Stimulated activated CD8-positive, alpha-beta memory T cell treated with anti-CD3 and anti-CD28 coated beads, Interleukin-12 subunit alpha, Interleukin-12 subunit beta, amount 100 ng/mL, for 1 hour (primary cell): ENCODE measurements at regions not wholly inside any gene's neighbourhood (a gene's known extent, or its start where the extent isn't known, plus 50 kb on each side); places are given as distances from the start of the nearest gene placed in this dataset.

Experiments used
- DNase-seq: peaks from one replicate; pipeline ENCODE4 v3.0.0-alpha.2; 2020; ENCODE audit warnings: low read depth

DNA sequence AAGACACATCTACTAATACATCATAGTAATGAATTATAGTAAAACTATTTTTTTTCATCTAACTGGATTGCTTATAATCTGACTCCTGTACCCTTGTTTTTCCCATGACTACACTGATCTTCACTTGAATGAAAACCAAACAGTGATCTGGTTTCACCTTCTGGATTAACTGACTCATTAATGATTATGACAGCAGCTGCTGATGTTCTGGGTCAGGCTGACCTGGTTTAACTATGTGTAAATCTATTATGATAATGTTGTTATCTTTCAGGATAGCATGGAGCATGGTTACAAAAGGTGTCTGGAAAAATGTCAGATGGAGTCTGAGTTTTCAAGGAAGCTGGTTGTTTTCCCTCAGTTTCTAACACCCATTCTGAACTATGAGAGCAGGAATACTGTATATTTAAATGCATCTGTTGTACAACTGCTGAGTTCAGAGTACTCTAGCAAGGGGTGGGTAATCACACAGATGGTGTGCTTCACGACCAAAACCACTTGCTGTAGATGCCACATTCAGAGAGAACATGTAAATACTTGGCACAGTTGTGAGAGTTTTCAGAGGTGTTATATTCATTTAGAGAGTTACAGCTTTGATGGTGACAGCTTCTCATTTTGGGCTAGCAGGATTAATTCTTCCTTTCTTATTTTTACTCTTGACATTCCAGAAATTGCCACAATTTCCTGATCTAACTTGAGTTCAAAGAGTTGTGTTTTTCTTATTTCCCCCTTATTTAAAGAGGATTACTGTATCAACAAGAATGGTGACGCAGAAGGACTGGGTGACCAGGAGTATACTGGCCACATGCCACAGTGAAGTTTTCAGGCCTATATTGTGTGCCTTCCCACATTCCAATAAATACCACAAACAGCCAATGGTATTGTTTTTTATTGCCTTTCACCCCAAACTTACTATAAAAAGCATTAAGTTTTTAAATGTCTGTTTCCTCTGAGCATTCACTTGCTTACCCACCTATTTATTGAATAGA, 249.7 kb upstream of the TET2 start:
- no peak for DNase-seq

DNA sequence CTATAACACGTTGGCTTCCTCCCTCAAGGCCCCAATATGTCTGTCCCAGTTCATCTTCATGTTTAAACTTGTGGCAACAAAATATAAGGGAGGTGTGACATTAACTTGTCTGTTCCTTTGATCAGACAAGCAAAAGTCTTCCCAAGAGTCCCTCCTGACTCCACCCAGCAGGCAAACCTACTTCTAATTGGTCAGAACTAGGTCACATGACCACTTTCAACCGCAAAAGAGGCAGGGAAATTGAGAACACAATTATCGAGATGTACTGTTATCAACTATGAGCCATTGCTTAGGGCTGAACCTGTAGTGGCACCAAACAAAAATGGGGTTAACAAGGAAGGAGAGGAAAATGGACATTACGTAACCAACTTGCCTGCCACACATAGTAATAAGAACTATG, 246.8 kb upstream of the TET2 start:
- no peak for DNase-seq

GRCh38 chr4:104901438-104901837, 245.2 kb upstream of the TET2 start:
- DNase-seq: no peak

GRCh38 chr4:104901961-104902605, 244.6 kb upstream of the TET2 start:
- DNase-seq: no peak

DNA sequence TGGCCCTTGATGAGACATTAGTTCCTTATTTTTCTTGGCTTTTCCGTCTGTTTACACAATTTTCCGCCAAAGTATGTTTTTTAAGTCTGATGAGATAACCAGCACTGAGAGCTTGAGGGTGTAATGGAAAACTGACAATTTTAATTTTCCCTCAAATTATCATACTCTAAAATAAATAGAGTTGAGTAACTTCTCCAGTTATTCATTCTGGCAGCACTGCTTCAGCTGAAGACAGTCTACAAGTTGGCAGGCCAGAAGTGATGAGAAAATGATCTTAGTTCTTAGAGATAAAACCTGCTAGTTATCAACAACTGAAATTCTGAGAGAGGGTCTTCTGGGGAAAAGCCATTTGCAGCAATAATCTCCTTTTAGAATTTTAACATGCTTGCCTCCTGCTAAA, 241.6 kb upstream of the TET2 start:
- no peak for DNase-seq

DNA sequence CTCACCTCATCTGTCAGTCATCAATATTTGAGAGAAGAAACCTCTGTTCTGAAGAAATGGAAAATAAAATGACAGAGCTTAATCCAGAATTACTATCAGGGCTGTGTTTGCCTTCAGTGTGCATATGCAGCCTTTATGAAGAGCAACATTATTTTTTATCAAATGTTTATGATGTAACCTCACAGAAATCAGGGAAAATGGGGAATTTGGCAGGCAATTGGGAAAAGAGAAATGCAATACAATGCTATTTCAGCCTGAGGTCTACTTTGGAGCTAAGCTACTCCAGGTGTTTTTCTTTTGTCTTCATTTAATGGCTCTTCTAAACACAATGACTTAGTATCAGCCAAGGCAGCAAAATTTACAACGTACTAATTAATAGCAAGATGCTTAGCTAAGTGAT, 241.1 kb upstream of the TET2 start:
- no peak for DNase-seq

DNA sequence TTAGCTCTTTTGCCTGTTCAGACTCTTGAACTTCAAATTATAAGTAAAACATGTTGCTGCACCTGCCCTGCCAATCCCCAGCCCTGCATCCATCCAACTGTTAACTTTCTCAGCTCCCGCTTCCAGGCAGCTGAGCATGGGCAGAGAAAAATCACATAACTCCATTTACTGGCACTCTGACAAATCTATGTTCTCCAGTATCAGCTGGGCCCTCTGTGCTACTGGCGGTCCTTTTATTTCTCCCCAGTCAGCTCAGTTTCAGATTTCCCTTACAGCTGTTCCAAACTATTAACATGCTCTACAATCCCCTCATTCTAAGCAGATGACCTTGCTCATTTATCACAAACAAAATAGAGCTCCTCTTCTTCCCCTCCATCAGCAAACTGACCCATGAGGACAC, 240.4 kb upstream of the TET2 start:
- DNase-seq: no peak

DNA sequence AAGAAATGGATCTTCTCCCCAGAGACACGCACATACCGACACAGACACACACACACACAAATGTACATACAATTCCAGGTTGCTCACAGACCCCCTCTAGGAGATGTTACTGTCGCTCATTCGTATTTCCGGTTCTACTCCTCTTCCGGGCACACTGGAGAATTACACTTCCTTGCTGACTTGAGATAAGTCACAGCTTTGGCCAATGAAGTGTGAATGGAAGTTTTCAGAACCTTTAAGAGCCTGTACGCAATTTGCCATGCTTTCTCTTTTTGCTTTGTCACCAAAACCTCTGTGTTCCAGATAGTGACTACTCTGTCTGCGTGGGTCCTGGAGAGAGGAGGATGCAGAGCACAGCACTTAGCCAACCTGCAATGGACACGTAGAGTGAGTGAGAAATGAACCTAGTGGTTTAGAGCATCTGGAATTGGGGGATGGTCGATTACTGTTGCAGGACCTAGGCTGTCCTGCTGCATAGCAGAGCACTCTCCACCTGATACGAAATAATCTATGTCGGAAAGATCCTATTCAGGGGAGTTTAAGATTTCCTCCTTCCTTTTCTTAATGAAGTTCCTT, 239.5 kb upstream of the TET2 start:
- no peak for DNase-seq

DNA sequence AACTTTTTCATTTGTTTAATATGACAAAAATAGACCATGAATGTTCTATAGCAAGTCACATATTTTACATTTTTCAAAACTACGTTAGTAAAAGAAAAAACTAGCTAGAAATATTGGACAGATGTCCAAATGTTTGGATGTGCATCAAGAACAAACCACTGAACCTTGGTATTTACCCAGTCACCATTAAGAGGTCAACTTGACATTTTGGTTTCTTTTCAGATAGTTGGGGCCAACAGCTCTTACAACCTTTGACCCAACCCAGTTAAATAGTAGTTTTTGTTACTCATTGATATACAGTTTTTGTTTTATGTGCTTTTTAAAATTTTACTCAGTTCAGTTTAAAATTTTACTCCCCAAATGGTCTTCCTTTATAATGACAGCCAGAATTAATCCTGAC, 238.7 kb upstream of the TET2 start:
- no peak for DNase-seq

DNA sequence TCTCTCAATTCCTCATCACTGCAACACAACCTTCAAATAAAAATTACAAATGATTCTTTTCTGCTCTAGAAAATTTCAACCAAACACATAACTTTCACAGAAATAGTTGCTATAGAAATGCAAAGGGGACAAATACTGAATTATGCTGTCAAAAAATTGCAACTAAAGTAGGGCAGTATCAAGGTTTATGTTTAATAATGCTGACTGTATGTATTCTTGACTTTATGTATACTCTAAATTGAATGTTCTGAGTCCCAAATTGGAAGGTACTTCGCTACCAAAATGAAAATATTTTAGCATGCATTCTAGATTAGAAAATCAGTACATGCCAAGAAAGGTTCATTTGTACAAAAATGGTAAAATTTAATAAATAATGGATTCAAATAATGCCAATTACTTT, 237.3 kb upstream of the TET2 start:
- no peak for DNase-seq

- no peak for DNase-seq
Measured at GRCh38 chr4:104912518-104912917, 234.2 kb upstream of the TET2 start.

- DNase-seq: no peak
Measured at GRCh38 chr4:104915373-104915772, 231.3 kb upstream of the TET2 start.

- DNase-seq: no peak
Measured at GRCh38 chr4:104915864-104916263, 230.8 kb upstream of the TET2 start.

GRCh38 chr4:104919406-104919805, 227.3 kb upstream of the TET2 start:
- no peak for DNase-seq

GRCh38 chr4:104930298-104930697, 216.4 kb upstream of the TET2 start:
- DNase-seq: no peak

DNA sequence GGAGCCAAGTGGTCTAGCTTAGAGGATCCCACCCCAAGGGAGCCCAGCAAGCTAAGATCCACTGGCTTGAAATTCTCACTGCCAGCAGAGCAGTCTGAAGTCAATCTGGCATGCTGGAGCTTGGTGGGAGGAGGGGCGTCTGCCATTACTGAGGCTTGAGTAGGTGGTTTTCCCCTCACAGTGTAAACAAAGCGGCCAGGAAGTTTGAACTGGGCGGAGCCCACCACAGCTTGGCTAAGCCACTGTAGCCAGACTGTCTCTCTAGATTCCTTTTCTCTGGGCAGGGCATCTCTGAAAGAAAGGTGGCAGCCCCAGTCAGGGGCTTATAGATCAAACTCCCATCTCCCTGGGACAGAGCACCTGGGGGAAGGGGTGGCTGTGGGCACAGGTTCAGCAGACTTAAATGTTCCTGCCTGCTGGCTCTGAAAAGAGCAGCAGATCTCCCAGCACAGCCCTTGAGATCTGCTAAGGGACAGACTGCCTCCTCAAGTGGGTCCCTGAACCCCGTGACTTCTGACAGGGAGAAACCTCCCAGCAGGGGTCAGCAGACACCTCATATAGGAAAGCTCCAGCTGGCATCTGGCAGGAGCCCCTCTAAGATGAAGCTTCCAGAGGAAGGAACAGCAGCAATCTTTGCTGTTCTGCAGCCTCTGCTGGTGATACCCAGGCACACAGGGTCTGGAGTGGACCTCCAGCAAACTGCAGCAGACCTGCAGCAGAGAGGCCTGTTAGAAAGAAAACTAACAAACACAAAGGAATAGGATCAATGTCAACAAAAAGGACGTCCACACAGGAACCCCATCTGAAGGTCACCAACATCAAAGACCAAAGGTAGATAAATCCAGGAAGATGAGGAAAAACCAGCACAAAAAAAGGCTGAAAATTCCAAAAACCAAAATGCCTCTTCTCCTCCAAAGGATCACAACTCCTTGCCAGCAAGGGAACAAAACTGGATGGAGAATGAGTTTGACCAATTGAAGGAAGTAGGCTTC, 215.6 kb upstream of the TET2 start:
- DNase-seq: peak; percentile 15

GRCh38 chr4:104938624-104939023, 208.1 kb upstream of the TET2 start:
- no peak for DNase-seq

DNA sequence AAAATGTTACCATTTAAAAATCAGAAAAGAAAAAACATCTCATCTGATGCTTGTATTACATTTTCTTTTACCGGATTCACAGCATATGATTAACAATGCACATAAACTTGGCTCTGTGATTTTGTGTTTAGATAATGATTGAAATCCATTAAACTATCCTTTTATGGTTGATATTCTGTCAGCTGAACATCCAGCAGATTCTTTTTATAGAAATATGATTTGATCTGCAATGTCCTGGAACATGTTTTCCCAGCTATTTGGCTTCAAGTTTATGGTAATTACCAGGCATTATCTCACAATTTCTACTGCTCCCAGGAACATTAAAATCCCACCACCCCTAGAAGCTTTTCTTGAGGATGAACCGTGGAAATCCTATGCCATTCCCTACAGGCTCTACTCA, 205.7 kb upstream of the TET2 start:
- no peak for DNase-seq

DNA sequence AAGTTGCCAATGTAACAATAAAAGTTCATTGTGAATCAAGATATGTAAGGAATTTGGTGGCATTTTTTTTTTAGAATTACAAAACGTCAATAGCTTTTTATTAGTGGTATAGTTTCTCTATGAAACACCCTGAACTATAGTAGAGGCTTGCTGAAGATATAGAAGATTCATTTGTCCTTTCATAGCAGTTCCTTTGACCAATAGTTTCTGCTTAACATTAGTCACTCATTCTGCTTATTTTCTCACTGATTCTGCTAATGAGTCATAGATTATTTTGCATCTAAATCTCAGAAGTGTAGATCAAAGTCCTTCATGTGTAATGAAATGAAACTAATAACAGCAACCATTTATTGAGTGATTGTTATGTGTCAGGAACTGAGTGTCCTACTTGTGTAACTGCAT, 205.0 kb upstream of the TET2 start:
- no peak for DNase-seq

DNA sequence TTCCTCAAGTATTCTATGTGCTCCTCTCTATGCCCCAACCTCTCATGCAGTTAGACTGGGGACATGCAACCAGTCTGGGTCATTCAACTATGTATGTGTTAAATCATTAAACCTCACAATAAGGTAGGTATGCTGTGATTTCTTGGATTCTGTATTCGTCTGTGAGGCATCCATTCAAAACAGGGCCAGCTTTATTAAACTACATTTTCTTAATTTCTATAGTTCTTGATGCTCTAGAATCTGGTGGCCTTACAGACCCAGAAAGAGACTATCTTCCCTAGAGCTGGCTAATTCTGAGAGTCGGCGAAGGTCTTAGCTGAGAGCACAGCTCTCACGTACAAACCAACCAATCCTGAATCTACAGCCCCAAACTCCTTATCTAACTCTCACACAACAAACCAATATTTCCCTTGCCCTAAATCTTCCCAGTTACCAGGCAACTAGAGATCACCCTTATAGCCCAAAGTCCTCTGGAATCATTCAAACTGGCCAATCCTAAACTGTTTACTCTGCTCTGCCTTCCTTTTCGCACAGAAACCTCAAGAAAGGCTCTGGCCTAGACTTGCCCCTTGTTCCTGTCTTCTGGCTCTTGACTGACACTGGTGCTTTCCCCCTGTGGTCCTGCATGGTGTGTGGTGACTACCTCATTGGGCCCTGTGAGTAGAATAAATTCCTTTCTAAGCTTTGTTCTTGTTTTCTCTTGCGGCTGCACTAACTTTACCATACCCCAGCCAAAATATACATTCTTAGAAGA, 203.5 kb upstream of the TET2 start:
- DNase-seq: no peak

DNA sequence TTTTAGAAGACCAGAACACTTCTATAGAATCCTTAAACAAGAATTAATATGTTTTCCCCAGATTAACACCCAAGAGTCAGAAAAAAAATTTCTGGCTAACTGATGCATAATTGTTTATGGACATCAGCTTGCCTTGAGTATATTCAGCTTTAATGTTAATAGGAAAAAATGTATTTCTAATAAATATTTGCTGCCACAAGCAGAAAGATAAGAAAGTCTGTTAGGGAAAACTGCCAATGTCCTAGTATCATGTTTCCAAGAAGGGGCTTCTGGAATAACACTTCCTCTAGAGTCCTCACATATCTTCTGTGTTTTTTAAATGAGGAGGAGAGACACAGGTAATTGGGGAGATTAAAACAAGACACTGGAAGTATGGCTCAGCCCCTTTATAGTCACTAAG, 202.1 kb upstream of the TET2 start:
- DNase-seq: no peak
